H7 (cell line): ENCODE measurements at regions not wholly inside any gene's neighbourhood (a gene's known extent, or its start where the extent isn't known, plus 50 kb on each side); places are given as distances from the start of the nearest gene placed in this dataset.

ENCODE experiments used
- DNase-seq: peaks from one replicate; pipeline ENCODE4 v3.0.0; 2012
- H3K27me3 ChIP-seq: 2 replicates; pipeline ENCODE4 v1.6.0; 2011; ENCODE audit warnings: mild to moderate bottlenecking, low read length; ENCODE audit not compliant: control insufficient read depth, insufficient read depth
- H3K36me3 ChIP-seq: replicated peaks from 2 replicates; pipeline ENCODE4 v1.5.1; 2011; ENCODE audit warnings: low read length; ENCODE audit not compliant: control insufficient read depth, insufficient read depth
- H3K4me3 ChIP-seq: 2 replicates; pipeline ENCODE4 v1.5.1; 2011; ENCODE audit warnings: low read depth, mild to moderate bottlenecking, control low read depth, low read length, moderate library complexity; ENCODE audit not compliant: insufficient read depth

- no peak overlapping the region for H3K4me3 ChIP-seq
- H3K36me3 ChIP-seq: no peaks in the 10 kb centered on the region
- DNase-seq: no peak
- H3K27me3 ChIP-seq: no peaks in the 10 kb centered on the region
Measured at GRCh38 chr13:50149932-50150331, 134.7 kb downstream of the KCNRG start.

GRCh38 chr13:50152224-50152623, 137.0 kb downstream of the KCNRG start:
- Histone ChIP-seq H3K36me3 (no peaks in the 10 kb centered on the region), H3K4me3 (no peak overlapping the region), H3K27me3 (no peaks in the 10 kb centered on the region)
- DNase-seq: no peak

DNA sequence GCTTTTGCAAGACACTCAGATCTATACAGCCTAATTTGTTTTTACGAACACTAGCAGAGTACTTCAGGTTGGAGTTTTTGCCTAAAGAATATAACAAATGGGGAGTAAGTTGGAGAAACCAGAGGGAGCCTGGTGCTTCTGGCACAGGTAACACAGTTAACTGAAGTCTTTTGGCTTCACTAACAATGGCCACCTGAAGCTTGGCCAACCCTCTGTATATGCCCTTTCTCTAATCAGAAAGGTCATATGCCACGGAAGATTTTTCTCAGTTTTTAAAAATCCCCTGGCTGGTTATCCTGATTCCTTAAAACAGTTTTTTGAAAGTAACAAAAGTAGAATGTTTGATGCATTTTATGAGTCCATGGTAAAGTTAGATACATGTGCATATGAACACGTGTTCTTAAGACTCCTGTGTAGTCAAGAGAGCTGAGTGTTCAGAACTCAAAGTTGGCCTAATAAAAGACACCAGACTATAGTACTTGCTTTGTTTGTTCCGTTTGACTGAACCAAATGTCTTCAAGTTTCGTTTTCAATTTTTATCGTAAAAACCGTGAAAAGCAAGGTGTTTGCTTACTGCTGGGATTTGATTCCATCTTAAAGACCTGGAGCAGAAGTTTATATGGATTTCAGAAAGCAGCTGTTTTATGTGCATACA, 137.5 kb downstream of the KCNRG start:
- H3K36me3 ChIP-seq: no peaks in the 10 kb centered on the region
- no peak for DNase-seq
- H3K27me3 ChIP-seq: no peaks in the 10 kb centered on the region
- H3K4me3 ChIP-seq: no peak overlapping the region

DNA sequence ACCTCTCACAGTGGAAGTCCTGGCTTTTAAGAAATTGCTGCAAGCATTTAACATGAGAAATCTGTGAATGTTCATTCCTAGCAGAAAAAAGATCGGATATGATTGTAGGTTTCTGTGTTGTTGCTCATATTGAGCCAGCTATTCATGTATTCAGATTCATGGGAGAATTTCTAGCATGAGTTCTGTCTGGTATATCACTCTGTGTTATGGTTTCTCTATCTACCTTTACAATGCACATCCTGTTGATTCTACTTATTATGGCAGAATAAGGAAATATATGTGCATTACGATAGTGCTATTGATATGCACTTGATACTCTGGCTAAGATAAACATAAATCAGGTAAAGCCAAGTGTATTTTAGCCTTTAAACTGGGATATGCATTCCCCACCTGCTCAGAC, 138.2 kb downstream of the KCNRG start:
- Histone ChIP-seq H3K36me3 (no peaks in the 10 kb centered on the region), H3K27me3 (no peaks in the 10 kb centered on the region), H3K4me3 (no peak overlapping the region)
- DNase-seq: no peak

DNA sequence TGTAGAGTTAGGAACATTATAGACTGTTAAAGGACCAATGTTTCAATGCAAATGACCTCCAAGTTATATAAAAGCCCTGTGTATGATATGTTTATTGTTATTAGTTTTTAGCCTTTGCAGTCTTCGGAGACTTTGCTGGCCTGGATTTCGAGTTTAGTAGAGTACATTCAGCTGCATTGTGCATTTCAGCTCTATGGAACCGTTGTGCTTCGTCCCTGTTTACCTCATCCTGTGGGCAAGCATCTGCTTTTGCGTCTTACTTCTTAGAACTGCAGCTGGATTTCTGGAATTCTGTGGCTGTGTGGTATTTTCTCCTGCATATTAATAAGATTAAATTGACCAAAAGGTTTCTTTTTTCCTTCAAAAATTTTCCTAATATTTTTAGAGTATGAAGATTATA, 138.6 kb downstream of the KCNRG start:
- DNase-seq: no peak
- H3K4me3 ChIP-seq: no peak overlapping the region
- H3K36me3 ChIP-seq: no peaks in the 10 kb centered on the region
- H3K27me3 ChIP-seq: no peaks in the 10 kb centered on the region

DNA sequence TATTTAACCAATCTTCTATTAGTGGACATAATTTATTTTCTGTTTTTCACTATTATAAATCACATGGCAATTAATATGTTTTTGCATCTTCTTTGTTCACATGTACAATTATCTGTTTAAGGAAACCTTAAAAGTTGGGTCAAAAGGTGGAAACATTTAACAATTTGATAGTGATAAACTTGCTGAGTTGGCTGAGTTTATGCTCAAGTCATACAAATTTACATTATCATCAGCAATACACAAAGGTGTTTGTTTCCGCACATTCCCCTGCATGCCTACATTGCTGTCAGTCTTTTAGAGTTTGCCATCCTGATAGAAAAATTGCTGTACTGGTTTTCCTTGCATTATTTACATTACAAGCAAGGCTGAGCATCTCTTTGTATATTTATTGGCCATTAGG, 139.5 kb downstream of the KCNRG start:
- no peak for DNase-seq
- Histone ChIP-seq H3K27me3 (no peaks in the 10 kb centered on the region), H3K36me3 (no peaks in the 10 kb centered on the region), H3K4me3 (no peak overlapping the region)

DNA sequence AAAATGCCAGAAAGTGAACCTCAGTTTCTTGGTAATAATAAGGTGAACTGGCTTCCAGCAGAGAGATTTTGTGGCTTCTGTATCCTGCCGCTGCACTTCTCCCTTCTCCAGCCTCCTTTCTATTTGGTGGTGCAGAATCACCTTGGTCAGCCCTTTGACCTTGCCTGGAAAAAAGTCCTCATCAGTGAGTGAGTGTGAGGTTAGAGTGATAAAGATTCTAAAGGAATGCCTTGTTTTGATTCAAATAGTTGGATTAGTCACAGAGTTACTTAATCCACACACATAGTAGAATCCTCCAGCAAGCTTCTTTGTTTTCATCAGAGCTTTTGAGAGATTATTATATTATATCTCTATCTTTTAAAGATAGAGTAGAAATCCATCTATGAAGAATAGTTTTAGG, 140.9 kb downstream of the KCNRG start:
- no peak overlapping the region for H3K4me3 ChIP-seq
- H3K27me3 ChIP-seq: no peaks in the 10 kb centered on the region
- DNase-seq: no peak
- H3K36me3 ChIP-seq: no peaks in the 10 kb centered on the region

GRCh38 chr13:50156561-50157127, 141.4 kb downstream of the KCNRG start:
- no peak for DNase-seq
- H3K27me3 ChIP-seq: no peaks in the 10 kb centered on the region

GRCh38 chr13:50158385-50159165, 143.3 kb downstream of the KCNRG start:
- H3K4me3 ChIP-seq: no peak overlapping the region
- no peaks in the 10 kb centered on the region for H3K36me3 ChIP-seq
- DNase-seq: no peak
- H3K27me3 ChIP-seq: no peaks in the 10 kb centered on the region

More at GRCh38 chr13:50156561-50157127, 141.4 kb downstream of the KCNRG start:
- Histone ChIP-seq H3K4me3 (no peak overlapping the region), H3K36me3 (no peaks in the 10 kb centered on the region)

GRCh38 chr13:50159607-50160006, 144.4 kb downstream of the KCNRG start:
- Histone ChIP-seq H3K4me3 (no peak overlapping the region), H3K27me3 (no peaks in the 10 kb centered on the region), H3K36me3 (no peaks in the 10 kb centered on the region)
- no peak for DNase-seq

DNA sequence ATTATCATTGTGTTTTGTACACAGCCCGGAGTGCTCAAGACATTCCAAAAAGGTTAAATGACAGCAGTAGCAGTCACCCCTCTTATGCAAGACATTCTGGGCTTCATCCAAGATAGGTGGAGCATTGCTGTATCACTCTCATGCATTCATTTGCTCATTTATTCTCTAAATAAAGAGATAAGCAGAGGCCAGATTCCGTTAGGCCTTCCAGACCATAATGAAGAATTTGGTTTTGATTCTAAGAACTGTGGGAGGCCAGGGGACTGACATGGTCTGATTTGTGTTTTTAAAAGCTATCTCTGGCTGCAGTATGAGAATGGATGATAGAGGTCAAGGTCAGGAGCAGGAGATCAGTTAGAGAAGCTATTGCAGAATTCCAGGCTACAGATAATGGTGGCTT, 145.8 kb downstream of the KCNRG start:
- DNase-seq: no peak
- Histone ChIP-seq H3K27me3 (no peaks in the 10 kb centered on the region), H3K4me3 (no peak overlapping the region), H3K36me3 (no peaks in the 10 kb centered on the region)

DNA sequence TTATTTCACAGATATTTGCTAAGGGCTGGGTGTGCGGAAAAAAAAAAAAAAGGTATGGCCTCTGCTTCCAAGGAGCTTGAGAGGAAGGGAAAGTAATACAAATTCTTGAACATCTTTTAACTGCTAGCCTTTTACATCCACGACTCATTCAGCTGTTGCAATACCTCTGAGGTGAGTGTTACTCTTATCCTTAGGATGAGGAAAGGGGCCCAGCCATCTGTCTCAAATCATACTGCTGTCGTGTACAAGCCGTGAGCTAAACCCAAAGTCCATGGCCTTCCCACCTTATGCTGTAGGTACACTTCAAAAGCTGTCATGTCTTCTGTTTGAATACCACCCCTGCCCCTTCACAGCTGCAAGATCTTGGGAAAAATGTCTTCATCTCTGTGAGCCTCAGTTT, 146.8 kb downstream of the KCNRG start:
- H3K4me3 ChIP-seq: no peak overlapping the region
- no peaks in the 10 kb centered on the region for H3K27me3 ChIP-seq
- H3K36me3 ChIP-seq: no peaks in the 10 kb centered on the region
- DNase-seq: no peak

DNA sequence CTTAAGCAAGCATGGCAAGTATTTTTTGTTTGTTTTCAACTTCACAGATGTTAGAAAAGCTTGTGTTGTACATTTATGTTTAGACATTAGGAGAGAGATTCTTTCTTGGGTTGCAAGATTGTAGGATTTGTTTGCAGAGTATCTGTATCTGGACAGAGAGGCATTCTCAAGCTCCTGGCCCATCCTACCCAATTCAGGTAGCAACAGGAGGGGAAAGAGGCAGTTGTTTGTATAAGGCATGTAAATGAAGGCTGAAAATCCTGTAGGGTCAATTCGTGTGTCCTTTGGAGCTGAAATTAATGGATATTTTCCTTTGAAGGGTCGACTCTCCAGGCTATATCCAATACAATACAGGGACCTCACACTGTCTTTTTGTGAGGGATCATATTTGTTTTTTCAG, 147.3 kb downstream of the KCNRG start:
- H3K27me3 ChIP-seq: no peaks in the 10 kb centered on the region
- H3K4me3 ChIP-seq: no peak overlapping the region
- no peaks in the 10 kb centered on the region for H3K36me3 ChIP-seq
- peak; percentile 21 for DNase-seq

- Histone ChIP-seq H3K27me3 (no peaks in the 10 kb centered on the region), H3K36me3 (no peaks in the 10 kb centered on the region), H3K4me3 (no peak overlapping the region)
- DNase-seq: no peak
Measured at GRCh38 chr13:50167224-50167947, 152.1 kb downstream of the KCNRG start.

DNA sequence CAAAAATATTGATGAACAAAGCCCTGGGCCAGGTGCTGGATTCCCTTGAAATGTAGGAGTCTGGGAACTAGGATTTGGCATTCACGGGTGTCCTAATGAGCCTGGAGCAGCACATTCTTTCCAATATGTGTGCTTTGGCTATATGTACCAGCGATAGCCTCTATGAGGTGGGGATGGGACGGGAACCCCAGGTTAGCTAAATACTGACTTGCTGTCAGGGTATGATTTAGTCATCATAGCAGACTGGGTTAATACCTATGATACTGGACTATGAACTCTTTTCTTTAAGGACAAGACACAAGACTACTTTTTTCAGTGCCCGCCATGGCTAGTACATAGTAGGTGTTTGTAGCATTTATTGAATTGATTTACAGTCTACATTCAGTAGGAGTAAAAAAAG, 152.7 kb downstream of the KCNRG start:
- no peak for DNase-seq

More for the DNA sequence above, 152.7 kb downstream of the KCNRG start:
- H3K36me3 ChIP-seq: no peaks in the 10 kb centered on the region
- no peak overlapping the region for H3K4me3 ChIP-seq
- no peaks in the 10 kb centered on the region for H3K27me3 ChIP-seq
